GM21526 (cell line): ENCODE measurements at regions not wholly inside any gene's neighbourhood (a gene's known extent, or its start where the extent isn't known, plus 50 kb on each side); places are given as distances from the start of the nearest gene placed in this dataset.
"Not testable (repeated sequence)": the region's sequence is repeated elsewhere in the genome, so short reads cannot be mapped to it uniquely, and the experiment has no call there.

Experiments
- ATAC-seq: cut with Tn5 transposase; IDR thresholded peaks from one replicate; pipeline ENCODE4 v1.9.1; 2021; ENCODE audit warnings: moderate library complexity; ENCODE audit not compliant: unreplicated experiment, low FRiP score

DNA sequence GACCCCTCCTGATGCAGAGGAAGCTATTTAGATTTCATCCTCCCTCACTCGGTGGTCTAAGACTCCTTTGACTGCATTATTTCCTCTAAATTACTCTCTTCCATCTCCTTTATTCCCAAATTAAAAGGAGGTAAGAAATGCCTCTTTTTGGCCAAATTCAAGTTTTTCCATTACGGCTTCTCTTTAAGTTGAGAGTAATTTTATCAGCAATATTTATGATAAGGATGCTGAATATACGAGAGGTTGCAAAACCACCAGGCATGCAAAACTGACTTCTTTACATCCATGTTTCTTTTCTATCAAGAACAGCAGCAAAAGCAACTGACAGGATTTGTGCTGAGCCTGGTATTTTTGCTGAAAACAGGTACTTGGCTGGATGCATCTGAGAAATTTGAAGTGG is 262.0 kb upstream of the RARB start:
- no peak for ATAC-seq

GRCh38 chr3:25169151-25169550 is 258.9 kb upstream of the RARB start:
- no peak for ATAC-seq

DNA sequence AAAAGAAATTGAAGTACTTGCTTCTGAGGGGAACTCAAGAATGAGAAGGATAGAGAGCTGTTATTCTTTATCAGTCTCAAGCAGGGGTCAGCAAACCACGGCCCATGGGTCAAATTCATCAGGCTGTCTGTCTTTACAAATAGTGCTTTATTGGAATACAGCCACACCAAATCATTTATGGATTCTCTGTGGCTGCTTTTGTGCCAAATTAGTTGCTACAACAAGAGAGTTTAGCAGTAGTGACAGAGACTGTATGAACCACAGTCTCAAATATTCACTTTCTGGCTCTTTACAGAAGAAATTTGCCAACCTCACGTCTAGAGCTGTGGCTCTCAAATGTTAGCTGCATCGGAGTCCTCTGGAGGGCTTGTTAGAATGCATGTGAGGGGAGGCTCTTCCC is 258.0 kb upstream of the RARB start:
- ATAC-seq, result no peak

DNA sequence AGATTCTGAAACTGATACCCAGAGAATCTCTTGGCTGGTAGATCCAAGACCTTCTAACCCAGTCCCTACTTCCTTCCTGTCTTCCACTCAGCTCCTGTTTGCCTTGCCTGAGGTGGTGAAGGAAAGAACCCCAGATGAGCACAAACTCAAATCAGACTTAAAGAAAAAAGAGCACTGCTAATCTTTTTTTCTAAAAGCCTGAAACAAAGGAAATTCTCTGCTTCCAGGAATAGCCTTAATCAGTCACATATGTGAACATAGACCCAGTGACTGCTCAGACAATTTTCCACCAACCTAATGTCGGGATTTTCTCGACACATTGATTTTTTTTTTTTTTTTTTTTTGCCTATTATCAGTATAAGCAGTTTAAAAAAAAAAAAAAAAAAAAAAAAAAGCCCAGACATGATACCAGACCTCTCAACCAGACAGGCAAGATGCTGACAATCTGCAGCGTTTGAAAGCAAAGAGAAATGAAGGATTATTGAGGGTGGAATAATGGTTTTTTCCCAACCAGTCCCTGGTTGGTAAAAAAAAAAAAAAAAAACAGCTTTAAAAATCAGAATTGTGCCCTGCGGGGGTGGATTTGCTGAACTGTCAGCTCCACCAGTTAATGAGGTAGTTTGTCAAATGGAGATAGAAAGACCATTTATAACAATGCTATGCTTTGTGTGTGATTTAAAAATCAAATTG is 256.8 kb upstream of the RARB start:
- no peak for ATAC-seq

- ATAC-seq, result no peak
Measured at GRCh38 chr3:25171897-25172296, 256.2 kb upstream of the RARB start.

GRCh38 chr3:25173606-25174005 is 254.5 kb upstream of the RARB start:
- ATAC-seq, result no peak

- ATAC-seq, result no peak
Measured at GRCh38 chr3:25174251-25174650, 253.8 kb upstream of the RARB start.

- no peak for ATAC-seq
Measured at GRCh38 chr3:25177041-25177440, 251.0 kb upstream of the RARB start.

GRCh38 chr3:25178672-25179071 is 249.4 kb upstream of the RARB start:
- no peak for ATAC-seq

- no peak for ATAC-seq
Measured at GRCh38 chr3:25181096-25181495, 247.0 kb upstream of the RARB start.

- ATAC-seq, result no peak
Measured at GRCh38 chr3:25182794-25183193, 245.3 kb upstream of the RARB start.

DNA sequence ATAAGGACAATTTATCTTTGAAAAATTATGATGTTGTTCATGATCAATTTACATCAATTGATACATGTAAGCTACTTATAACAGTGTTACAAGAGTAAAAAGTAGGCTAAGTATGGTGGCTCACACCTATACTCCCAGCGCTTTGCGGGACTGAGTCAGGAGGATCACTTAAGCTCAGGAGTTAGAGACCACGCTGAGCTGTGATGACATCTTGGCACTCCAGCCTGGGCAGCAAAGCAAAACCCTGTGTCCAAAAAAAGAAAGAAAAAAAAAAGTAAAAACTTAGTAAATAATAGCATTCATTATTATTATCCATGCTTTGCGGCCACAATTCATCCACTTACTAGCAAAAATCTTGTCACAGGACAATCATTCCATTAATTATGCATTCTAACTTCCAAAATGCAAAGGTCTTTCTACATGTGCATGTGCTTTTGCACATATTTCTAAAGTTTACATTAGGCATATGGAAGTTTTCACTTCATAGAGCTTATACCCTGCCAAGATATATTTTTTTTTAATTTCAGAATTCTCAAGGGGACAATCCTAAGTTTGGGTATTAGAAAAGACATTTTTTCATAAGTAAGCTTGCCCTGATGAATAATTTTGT is 243.3 kb upstream of the RARB start:
- ATAC-seq, result no peak

- no peak for ATAC-seq
Measured at GRCh38 chr3:25191673-25192072, 236.4 kb upstream of the RARB start.

- not testable (repeated sequence) for ATAC-seq
Measured at GRCh38 chr3:25199567-25199966, 228.5 kb upstream of the RARB start.

- ATAC-seq, result no peak
Measured at GRCh38 chr3:25212736-25213135, 215.3 kb upstream of the RARB start.

DNA sequence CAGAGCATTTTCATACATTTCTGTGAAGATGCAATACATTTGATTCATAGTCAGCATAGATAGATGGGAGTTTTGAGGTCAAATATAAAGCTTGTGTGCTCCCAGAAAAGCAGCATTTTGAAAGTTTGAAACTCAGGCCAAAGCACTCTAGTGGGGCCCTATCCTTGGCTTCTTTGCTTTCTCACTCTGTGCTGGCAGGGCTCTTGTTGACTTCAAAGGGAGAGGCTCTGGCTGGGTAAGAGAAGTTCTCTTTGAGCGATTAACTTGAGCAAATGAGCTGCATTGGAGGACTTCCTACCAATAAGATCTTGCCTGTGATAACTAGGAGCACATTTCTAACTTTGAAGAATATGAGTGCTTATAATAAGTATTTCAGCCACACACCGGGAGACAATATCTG is 214.0 kb upstream of the RARB start:
- ATAC-seq, result no peak

- ATAC-seq, result no peak
Measured at GRCh38 chr3:25218362-25218761, 209.7 kb upstream of the RARB start.

- no peak for ATAC-seq
Measured at GRCh38 chr3:25226747-25227146, 201.3 kb upstream of the RARB start.

DNA sequence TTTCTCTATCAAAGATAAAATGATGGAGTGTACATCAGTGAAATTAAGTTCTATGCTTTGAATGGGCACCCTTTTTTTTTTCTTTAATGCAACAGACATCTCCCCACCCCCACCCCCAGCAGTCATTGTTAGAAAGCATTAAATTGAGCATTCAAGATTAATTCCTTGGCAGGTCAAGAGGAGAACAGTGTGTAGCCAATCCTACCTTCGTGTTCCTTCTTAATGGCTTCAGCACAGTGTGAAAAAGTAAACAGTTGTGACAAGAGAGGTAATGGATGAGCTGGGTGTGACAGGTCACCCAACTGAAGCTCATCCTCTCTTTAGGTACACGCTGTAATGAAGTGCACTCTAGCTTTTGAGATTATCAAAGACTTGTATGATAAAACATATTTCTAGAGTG is 198.5 kb upstream of the RARB start:
- ATAC-seq, result no peak

- ATAC-seq, result no peak
Measured at GRCh38 chr3:25235031-25235430, 193.0 kb upstream of the RARB start.

DNA sequence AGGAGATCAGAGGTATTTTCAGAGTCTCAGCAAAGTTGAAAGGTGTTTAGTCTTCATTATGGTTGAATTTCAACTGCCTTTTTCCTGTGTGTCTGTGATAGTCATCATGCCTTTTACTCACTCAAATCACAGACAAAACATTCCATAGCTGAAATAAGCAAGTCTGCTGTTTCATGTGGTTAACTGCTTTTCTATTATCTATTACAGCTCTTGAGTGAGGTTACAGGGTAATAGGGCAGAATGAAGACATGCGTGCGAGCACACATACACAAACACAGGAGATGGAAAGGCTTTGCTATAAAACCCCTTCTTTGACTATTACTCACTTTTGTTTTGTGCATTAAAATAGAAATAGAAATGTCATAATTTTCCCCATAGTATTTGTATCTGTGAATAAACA is 192.6 kb upstream of the RARB start:
- ATAC-seq, result no peak

DNA sequence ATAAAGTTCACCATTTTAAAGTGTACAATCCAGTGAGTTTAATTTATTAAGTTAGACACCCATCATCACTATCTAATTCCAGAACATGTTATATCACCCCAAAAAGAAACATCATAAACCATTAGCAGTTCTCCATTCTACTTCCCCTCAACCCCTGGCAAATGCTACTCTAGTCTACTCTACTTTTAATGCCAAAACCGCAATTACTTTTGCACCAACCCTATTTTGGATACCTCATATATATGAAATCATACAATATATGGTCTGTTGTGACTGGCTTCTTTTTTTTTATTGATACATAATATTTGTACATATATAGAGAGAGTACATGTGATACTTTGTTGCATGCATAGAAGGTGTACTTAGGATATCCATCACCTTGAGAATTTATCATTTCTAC is 190.5 kb upstream of the RARB start:
- no peak for ATAC-seq

- ATAC-seq, result no peak
Measured at GRCh38 chr3:25239042-25239441, 189.0 kb upstream of the RARB start.
